Right ventricle myocardium superior (tissue), 1 donor: ENCODE measurements at regions not wholly inside any gene's neighbourhood (a gene's known extent, or its start where the extent isn't known, plus 50 kb on each side); places are given as distances from the start of the nearest gene placed in this dataset.
"Not testable (repeated sequence)": the region's sequence is repeated elsewhere in the genome, so short reads cannot be mapped to it uniquely, and the experiment has no call there.

Experiments
- ATAC-seq: fragments of 200-7000 bp; cut with Tn5 transposase; one replicate; pipeline ENCODE4 v1.9.1; 2020; ENCODE audit warnings: mild to moderate bottlenecking; ENCODE audit not compliant: poor library complexity
- DNase-seq: peaks from one replicate; pipeline ENCODE4 v3.0.0-alpha.2; 2020
- intact Hi-C: fragments of 100-400 bp; cut with DNase I; formaldehyde crosslinking; loops from one replicate; pipeline ENCODE4 v1.11.2; 2022
- donor health status: DM: no; HTN: yes; CAD: no; lungs with severe emphysema.

DNA sequence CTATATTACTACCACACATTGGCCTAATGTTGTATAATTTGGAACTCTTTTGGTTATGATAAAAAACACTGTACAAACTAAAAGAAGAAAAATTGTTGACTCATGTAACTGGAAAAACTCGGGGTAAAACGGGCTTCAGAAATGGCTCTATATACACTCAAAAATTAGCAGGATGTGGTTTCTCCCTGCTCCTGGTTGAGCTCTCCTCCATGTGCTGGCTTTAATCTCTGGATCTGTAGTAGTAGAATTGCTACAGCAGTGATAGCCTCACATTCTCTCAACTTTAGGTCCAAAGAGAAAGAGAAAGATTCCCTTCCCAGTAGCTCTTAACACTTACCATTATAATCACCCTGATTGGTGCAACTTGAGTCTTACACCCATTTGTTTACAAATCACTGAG is 274.9 kb upstream of the GALNT5 start:
- ATAC-seq (no peak), DNase-seq (no peak)
- intact Hi-C loops: no loop called here

DNA sequence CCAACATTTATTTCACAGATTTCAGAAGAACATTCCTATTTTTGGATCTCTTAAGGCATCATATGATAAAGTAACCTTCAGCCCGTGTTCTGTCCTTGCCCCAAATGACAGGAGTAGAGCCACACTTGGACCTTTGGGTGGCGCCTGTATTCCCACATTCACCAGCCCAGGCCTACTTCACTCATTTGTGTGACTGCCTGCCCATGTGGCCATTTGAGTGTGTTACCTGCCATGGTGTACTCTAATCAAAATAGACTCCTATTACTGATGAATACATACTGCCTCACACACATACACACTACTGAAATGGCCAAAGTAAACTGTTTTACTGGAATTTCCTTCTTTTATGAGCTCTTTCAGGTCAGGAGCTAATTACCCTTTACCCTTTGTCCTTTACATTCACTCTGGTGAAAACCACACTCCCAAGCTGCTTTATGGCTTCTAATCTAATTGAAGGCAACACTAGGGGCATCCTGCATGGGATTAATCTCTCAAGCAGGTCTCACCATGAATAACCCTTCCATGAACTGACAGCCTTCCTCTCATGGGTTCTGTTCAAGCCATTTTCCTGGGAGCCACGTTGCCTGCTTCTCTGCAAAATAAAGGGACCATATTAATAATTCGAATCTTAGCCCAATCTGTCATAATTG is 271.0 kb upstream of the GALNT5 start:
- intact Hi-C loops: no loop called here
- no peak for ATAC-seq
- no peak for DNase-seq

DNA sequence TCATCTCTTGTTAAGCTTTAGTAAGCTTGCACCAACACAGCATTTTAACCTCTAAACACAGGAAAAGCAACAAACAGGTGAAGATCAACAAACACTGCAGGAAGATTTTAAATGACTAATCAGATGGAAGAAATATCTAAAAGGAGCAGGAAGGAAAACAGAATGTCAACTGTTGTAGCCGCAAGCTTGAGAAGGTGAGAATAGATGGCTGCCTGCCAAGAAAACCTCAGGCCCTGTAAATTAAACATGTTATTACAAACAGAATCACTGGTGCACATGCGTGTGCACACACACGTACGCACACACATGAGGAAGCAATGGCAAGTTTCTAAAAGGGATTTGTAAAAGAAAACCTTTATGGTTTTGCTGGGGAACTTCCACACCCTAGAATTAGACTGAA is 257.8 kb upstream of the GALNT5 start:
- intact Hi-C loops: no loop called here
- ATAC-seq (no peak), DNase-seq (no peak)

DNA sequence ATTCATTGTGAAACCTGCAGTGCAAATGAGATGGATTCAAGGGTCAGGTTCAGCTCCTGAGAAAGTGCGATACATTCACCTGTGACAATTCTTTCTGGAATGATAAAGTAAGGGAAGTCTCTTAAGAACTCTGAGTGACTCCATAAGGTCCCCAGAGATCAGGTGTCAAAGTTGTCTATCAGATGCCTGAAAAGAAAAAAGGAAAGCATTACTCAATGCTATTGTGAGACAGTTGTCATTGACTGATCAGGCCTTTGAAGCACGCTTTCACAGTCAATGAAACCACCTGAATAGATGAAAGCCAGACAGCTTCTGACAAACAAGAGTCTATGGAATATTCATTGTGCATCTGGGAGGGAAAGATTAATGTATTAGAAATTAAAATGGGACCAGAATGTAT is 252.7 kb upstream of the GALNT5 start:
- ATAC-seq (no peak), DNase-seq (no peak)
- intact Hi-C loops: no loop called here

DNA sequence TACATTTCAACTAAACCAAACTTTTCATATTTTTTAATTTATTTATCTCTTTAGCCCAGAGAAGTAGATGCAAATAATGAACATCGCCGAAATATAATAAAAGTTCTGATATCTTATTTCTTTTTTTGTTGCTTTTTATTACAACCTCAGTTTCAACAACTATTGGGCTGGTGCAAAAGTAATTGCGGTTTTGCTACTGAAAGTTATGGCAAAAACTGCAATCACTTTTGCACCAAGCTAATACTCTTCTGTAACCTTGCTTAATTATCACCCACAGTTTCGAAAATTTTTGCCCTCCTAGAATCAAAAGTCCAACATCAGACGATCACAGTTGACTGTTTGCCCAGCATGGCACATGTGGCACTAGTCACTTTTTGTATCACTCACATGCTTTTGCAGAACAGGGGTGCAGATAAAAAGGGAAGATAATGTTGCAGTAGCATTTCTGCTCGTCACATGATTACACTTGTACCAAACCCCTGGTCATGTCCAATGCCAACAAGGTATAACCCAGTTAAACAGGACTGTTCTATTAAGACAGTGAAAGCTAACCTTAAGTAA is 242.4 kb upstream of the GALNT5 start:
- no peak for DNase-seq
- intact Hi-C loops: no loop called here
- no peak for ATAC-seq

DNA sequence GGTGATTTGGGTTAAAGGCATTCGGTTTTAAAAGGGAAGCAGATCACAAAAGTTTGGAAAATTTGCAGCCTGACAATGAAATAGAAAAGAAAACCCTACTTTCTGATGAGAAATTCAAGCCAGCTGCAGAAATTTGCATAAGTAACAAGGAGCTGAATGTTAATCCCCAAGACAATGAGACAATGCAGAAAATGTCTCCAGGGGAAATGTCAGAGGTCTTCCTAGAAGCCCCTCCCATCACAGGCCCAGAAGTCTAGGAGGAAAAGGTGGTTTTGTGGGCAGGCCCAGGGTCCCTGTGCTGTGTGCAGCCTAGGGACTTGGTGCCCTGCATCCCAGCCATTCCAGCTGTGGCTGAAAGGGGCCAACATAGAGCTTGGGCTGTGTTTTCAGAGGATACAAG is 234.2 kb upstream of the GALNT5 start:
- intact Hi-C loops, DNase-seq, ATAC-seq: not testable (repeated sequence)

DNA sequence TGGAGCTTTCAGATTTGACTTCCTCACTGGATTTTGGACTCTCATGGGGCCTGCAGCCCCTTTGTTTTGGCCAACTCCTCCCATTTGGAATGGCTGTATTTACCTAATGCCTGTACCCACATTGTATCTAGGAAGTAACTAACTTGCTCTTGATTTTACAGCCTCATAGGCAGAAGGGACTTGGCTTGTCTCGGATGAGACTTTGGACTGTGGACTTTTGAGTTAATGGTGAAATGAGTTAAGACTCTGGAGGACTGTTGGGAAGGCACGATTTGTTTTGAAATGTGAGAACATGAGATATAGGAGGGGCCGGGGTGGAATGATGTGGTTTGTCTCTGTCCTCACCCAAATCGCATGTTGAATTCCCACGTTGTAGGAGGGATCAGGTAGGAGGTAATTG is 233.4 kb upstream of the GALNT5 start:
- intact Hi-C loops: no loop called here
- DNase-seq (no peak), ATAC-seq (no peak)

DNA sequence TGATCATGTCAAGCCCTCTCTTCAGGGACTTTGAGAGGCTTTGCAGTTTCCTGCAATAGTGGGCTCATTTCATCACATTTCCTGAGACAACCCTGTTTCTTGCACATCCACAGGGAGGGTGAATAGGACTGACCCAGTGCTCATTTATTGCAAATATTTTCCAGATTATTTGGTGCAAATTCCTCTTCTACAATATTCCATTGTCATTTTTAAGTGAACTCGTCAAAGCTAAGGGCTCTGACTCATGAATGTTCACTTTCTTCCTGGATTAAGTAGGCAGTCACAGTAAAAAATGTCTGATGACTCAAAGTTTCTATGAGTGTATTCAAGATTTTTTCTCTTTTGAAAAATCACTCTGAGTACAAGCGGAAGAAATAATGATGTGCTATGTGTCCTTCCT is 225.5 kb upstream of the GALNT5 start:
- no peak for DNase-seq
- no peak for ATAC-seq
- intact Hi-C loops: no loop called here

DNA sequence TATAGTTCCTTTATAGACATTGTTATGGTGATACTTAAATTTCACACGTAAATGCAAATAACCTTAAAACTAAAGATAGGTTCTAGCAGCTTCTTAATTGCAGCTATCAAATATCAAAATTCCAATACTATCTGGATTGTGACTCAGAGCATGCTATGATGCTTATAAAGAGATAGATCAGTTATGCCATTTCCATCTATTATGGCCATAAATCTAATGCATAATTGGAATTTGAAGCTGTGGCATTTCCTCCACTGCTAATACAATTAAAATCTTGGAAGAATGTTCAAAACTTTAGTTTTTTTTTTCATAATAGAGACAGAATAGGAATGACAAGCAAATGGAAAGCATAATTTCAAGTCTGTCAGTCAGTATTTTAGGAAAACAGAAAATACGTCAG is 220.8 kb upstream of the GALNT5 start:
- no peak for ATAC-seq
- intact Hi-C loops: no loop called here
- DNase-seq: no peak

DNA sequence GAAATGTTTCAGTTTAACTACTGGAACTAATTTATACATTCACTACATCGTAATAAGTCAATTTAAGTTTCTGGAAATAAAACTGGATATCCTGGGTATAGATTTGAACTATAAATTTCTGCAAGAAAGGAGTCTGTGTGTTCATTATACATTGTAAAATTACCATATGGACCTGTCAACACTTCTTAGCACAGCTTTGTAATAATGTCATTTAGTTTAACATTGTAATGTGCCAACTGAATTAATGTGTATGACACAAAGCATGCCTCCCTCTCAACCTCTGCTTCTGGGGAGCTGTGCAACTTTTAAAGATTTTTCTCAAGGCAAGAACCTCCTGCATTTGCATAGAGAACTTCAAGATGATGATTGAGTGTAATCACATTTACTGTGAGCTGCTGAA is 213.7 kb upstream of the GALNT5 start:
- DNase-seq (no peak), ATAC-seq (no peak)
- intact Hi-C loops: no loop called here

DNA sequence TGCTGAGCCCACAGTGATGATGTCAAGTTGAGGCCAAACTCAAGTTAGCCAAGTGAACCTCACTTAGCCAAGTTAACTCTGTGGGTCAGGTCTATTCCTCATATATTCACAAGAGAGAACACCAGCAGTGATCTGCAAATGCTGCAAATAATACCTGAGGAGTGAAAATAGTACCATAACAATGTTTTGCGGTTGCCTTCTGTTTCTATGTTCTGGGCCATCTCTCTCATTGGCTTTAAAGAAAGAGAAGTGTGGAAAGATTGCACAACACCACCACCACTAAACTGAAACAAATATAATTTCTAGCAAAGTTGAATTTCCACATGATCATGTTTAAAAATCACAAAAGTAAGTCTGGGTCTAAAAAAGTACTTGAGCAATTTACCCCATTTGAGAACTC is 211.1 kb upstream of the GALNT5 start:
- DNase-seq: no peak
- intact Hi-C loops: no loop called here
- ATAC-seq: no peak

DNA sequence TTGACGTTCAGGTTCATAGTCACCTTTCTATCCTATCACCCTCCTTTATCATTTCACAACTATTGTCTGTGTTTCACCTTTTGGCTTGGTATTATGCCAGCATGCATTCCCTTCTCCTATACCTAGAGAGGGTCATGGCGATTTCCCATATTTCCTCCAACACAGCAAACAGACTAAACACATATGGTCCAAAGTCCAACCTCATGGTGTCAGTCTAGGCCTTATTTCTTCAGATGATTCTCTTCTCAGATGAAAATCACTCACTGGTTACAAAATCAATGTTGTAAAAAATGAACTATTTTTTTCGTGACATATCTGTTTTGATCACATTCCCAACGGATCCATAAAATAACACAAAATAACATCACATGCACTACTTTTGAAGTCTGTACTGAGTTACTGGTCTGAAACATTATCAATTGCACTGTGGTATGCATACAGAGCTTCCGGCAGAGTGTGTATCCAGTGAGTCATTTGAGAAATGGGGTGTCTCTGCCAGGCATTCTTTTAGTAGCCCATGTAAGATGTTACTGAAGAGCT is 204.8 kb upstream of the GALNT5 start:
- peak; percentile 45 for ATAC-seq
- intact Hi-C loops: loop anchor here (10.0 kb wide), 1 partner anchor 132 kb away; no protein-coding TSS in a partner anchor
- DNase-seq: no peak

DNA sequence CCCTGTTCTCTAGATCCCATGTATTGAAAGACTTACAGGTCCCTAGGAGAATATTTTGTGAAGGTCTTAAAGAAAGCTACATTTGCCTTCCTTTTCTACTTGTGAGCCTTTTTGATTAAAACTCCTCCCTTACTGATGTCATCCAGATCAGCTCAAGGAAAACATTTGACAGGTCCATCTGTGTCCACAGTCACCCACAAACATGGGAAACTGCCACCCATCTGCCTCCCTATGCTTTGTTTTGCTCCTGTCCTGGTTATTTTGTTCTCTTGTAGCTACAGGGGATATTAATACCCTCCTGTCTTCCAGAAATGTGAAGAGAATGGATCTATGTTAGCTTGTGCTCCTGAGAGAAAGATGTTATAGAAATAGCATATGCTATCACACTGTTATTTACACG is 203.6 kb upstream of the GALNT5 start:
- intact Hi-C loops: loop anchor here (10.0 kb wide), 1 partner anchor 131 kb away; no protein-coding TSS in a partner anchor
- DNase-seq (no peak), ATAC-seq (no peak)

DNA sequence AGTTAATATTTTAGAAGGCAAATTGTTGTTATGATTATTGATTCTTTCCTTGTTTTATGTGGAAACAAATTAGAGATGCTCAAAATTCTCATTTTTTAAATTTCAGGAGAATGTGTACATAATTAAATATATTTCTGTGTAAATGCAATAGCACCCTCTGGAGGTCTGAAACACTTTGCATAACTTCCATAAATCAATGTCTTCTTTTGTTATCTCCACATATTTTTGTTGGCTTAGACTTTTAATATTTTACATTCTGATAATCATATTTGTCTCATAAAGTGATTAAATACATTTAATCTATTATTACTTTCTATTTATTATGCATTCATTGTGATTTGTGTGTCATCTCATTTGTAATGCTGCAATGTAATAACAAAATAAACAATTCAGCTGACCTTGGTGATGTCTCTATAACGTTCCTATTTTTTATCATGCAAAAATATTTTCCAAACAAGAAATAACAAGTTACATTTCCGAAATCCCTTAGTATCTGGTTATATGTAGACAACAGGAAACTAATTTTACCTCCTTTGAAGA is 201.8 kb upstream of the GALNT5 start:
- DNase-seq (no peak), ATAC-seq (no peak)
- intact Hi-C loops: loop anchor here (10.0 kb wide), 1 partner anchor 129 kb away; no protein-coding TSS in a partner anchor

DNA sequence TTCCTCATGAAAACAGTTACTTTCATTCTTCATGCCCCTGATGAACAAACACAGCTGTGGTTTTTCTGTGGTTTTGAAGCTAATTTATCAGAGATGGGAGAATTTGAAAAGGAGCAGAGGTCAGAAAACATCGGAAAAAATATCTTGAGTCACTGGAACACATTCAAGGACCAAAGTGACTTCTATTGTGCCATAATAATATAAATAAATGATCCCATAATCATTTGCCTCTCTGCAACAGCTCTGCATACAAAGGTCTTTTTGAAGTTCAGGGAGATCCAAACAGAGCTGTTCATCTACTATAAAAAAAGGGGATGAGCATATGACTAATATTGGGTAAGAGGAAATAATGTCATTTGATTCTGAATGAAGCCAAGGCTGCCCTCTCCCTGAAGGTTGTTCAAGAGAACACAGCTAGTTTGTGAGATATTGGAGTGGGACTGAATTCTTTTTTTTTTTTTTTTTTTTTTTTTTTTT is 201.3 kb upstream of the GALNT5 start:
- no peak for DNase-seq
- ATAC-seq: no peak
- intact Hi-C loops: loop anchor here (10.0 kb wide), 1 partner anchor 129 kb away; no protein-coding TSS in a partner anchor

DNA sequence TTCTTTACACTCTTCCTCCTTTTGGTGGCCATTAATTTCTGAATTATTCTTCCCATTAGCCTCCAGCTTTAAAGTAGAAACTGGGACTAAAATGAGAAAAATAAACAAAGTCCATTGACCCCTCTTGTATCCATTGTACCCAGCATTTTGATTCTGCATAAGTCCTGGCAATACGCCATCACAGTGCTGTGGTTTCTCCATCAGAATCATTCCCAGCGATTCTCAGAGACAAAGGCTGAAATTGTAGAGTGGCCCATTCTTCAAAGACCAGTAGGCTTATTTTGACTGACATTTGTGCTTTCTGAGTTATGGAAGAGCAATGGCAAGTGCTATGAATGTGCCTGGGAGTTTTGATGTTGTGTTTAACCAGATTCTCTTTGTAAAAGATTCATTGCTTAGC is 199.3 kb upstream of the GALNT5 start:
- intact Hi-C loops: loop anchor here (10.0 kb wide), 1 partner anchor 127 kb away; no protein-coding TSS in a partner anchor
- no peak for ATAC-seq
- no peak for DNase-seq

DNA sequence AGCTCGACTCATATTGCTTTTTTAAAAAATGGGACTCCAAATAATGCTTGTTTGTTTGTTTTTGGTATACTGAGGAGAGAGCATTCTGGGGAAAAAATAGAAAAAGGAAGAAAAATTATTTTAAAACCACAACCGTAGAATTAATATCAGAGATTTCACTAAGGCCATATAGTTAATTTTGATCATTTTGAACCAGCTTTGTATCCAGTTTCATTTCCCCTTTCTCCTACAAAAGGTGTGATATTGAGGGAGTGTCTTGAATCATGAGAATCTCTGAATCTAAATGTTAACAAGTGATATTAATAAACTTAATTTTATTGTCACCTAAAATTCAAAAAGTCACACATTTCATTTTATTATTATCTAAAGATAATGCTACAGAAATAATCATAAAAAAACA is 198.5 kb upstream of the GALNT5 start:
- intact Hi-C loops: loop anchor here (10.0 kb wide), 1 partner anchor 126 kb away; no protein-coding TSS in a partner anchor
- no peak for ATAC-seq
- no peak for DNase-seq

DNA sequence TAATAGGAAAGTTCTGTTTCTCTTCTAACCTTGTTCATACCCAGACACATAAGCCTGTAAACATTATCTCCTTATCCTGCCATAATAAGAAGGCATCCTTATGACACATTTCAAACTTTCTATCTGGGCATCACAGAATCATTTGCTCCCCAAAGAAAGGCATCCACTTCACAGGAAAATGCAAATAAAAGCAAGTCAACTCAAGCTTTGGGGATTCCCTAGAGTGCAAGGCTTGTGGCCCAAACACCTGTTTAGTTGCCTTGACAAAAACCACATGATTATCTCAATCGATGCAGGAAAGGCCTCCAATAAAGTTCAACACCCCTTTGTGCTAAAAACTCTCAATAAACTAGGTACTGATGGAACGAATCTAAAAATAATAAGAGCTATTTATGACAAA is 195.7 kb upstream of the GALNT5 start:
- no peak for DNase-seq

DNA sequence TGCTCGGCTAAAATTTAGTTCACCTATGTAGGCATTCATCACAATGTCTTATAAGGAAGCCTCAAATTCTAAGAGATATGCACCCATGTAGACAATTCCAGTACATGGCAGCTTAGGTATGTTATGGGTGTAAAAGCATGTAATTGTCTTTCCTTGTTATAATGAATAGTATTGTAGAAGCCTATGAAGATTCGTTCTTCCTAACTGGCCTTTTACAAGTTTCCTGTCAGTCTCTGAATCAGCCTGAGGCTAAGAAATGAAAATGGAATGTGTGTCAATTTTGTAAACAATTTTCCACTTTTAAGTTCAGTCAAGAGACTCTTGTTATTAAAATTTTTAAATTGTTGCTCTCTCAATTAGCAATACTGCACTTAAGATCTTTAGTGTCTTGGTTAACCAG is 189.9 kb upstream of the GALNT5 start:
- intact Hi-C loops: no loop called here
- DNase-seq (no peak), ATAC-seq (no peak)

More for the DNA sequence above, 195.7 kb upstream of the GALNT5 start:
- intact Hi-C loops: no loop called here
- ATAC-seq: no peak

DNA sequence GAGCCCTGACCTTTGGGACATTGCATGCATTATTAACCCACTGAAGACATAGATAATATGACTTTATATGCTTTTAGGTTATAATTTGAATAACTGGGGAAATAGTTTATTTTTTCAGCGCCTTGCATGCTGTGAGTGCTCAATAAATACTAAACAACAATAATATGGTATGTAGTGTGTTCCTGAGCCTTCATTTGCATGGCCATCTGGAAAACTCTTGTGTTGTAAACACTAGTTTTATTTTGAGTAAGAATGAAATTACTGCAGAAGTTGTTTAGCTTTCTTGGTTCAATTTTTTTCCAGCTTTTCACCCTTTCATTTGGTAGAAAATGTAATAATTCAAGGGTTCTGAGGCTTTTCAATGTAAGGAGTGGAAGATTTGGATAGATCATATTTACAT is 189.3 kb upstream of the GALNT5 start:
- ATAC-seq (no peak), DNase-seq (no peak)
- intact Hi-C loops: no loop called here
